Prostate gland (tissue), 2 donors: ENCODE measurements at regions not wholly inside any gene's neighbourhood (a gene's known extent, or its start where the extent isn't known, plus 50 kb on each side); places are given as distances from the start of the nearest gene placed in this dataset.

Experiments used
- DNase-seq: peaks from one replicate; pipeline ENCODE4 v3.0.0-alpha.2; 2019; ENCODE audit warnings: low spot score
- H3K27ac ChIP-seq, 2 donors: fragments of 200-600 bp; sonication (generic); 2 replicates each; pipeline ENCODE4 v1.5.1; 2017 to 2019
- H3K27me3 ChIP-seq: fragments of 200-600 bp; sonication (generic); replicated peaks from 2 replicates; pipeline ENCODE4 v1.5.1; 2019; ENCODE audit not compliant: insufficient read depth
- H3K36me3 ChIP-seq, 2 donors: fragments of 200-600 bp; sonication (generic); 1 replicate in 1 of 2; 2 replicates in 1 of 2; pipeline versions ENCODE4 v1.5.1 to v1.8.1; 2017 to 2019
- H3K4me1 ChIP-seq: fragments of 200-600 bp; sonication (generic); replicated peaks from 2 replicates; pipeline ENCODE4 v1.5.1; 2019
- H3K4me3 ChIP-seq, 2 donors: fragments of 200-600 bp; sonication (generic); 2 replicates each; pipeline ENCODE4 v1.5.1; 2017 to 2019
- H3K9me3 ChIP-seq: fragments of 200-600 bp; sonication (generic); 2 replicates; pipeline ENCODE4 v1.5.1; 2017
- POLR2A ChIP-seq: fragments of 450-650 bp; IDR thresholded peaks from one replicate; pipeline ENCODE4 v1.6.1; 2016; ENCODE audit warnings: antibody characterized with exemption, mild to moderate bottlenecking
- POLR2AphosphoS5 ChIP-seq: sonication (generic); formaldehyde crosslinking; IDR thresholded peaks from one replicate; pipeline ENCODE4 v1.6.1; 2017; ENCODE audit warnings: antibody characterized with exemption
- WGBS: methylation state at CpG from one replicate; pipeline ENCODE4 v1.1.5; 2018; 5-methylcytosine and 5-hydroxymethylcytosine counted together
- intact Hi-C: fragments of 100-400 bp; cut with DNase I; formaldehyde crosslinking; loops from one replicate; pipeline ENCODE4 v1.14.2; 2022
- TF ChIP-seq, protein P1 (sequence below), 4 experiments: fragments of 200-600 bp in 2 of 4; fragments of 450-650 bp in 2 of 4; sonication (generic) in 2 of 4; IDR thresholded peaks; 1 replicate in 3 of 4; 2 replicates in 1 of 4; pipeline ENCODE4 v1.5.1; 2016 to 2019; ENCODE audit warnings: antibody characterized with exemption in 4 of 4, mild to moderate bottlenecking in 2 of 4, moderate library complexity in 2 of 4

DNA sequence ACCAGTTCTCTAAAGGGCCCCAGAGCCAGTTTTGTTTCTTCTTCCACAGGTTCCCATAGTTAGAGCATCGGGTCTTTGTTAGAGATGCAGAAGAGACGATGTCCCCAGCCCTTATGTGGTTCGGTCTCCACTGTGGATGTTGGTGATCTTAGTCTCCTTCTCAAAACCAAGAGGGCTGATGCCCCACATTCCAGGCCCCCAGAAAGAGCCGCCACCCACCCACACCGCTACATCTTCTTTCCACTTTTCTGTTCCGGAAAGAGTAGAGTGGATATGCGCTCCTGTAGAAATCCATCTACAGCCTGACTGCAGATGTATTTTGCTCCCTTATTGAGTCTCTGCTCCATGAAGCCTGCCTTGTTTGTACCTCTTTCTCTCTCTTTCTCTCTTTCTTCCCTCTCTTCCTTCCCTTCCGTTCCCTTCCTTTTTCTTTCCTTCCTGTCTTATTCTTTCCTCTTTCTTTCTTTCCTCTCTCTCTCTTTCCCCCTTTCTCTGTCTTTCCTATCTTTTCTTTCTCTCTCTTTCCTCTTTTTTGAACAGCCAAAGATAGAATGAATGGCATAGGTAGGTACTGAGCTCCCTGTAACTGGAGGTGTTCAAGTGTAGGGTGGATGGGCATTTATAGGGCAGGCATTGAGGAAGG lies 224.3 kb downstream of the SEC14L1 start:
- Histone ChIP-seq H3K27me3 (no peaks in the 10 kb centered on the region), H3K27ac (peak overlapping the region; percentile 75 to 77), H3K4me3 (no peak overlapping the region), H3K36me3 (no peaks in the 10 kb centered on the region), H3K9me3 (no peaks in the 10 kb centered on the region), H3K4me1 (peaks cover 2% of the 10 kb centered on the region)
- no peak for DNase-seq
- intact Hi-C loops = no loop called here
- 87% methylated on average over 8 of the region's 8 CpGs for WGBS
- TF ChIP-seq POLR2AphosphoS5 = no peak
- TF ChIP-seq POLR2A = no peak
- TF ChIP-seq, protein P1, sequence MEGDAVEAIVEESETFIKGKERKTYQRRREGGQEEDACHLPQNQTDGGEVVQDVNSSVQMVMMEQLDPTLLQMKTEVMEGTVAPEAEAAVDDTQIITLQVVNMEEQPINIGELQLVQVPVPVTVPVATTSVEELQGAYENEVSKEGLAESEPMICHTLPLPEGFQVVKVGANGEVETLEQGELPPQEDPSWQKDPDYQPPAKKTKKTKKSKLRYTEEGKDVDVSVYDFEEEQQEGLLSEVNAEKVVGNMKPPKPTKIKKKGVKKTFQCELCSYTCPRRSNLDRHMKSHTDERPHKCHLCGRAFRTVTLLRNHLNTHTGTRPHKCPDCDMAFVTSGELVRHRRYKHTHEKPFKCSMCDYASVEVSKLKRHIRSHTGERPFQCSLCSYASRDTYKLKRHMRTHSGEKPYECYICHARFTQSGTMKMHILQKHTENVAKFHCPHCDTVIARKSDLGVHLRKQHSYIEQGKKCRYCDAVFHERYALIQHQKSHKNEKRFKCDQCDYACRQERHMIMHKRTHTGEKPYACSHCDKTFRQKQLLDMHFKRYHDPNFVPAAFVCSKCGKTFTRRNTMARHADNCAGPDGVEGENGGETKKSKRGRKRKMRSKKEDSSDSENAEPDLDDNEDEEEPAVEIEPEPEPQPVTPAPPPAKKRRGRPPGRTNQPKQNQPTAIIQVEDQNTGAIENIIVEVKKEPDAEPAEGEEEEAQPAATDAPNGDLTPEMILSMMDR (IDR thresholded peaks at IDR 0.05) = no peak

DNA sequence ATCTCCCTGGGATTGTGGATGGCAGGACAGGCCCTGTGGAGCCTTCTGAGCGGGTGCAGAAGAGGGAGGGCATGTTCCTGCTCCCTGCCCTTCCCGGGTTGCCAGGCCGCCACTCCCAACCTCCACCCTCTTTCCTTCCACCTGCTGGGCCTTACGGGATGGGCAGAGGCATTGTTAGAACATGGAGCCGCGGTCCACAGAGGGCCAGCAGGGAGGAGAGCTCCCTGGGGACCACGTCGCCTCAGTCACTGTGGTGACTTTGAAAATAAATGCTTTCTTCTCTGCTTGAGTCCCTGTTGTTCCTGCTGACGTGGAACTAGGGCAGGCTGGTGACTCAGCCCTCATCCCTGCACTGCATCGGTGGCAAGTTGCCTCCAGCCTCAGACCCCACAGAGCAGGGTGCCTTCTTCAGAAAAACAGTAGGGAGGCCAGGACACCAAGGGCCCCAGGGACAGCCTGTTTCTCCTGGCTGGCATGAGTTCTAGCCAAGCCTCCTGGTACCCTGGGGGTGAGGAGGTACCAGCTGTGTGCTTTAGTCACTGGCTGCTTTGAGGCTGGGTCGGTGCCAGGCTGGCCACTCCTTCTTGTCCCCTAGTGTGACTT lies 224.9 kb downstream of the SEC14L1 start:
- Histone ChIP-seq H3K36me3 (no peaks in the 10 kb centered on the region), H3K27me3 (no peaks in the 10 kb centered on the region), H3K9me3 (no peaks in the 10 kb centered on the region), H3K27ac (peak overlapping the region; percentile 75 to 77), H3K4me3 (no peak overlapping the region), H3K4me1 (peaks cover 2% of the 10 kb centered on the region)
- WGBS = 23% methylated on average over 11 of the region's 11 CpGs
- intact Hi-C loops = no loop called here
- peak; percentile 61 for DNase-seq
- peak; percentile 53 for TF ChIP-seq POLR2AphosphoS5
- TF ChIP-seq, protein P1 (IDR thresholded peaks at IDR 0.05) = no peak

DNA sequence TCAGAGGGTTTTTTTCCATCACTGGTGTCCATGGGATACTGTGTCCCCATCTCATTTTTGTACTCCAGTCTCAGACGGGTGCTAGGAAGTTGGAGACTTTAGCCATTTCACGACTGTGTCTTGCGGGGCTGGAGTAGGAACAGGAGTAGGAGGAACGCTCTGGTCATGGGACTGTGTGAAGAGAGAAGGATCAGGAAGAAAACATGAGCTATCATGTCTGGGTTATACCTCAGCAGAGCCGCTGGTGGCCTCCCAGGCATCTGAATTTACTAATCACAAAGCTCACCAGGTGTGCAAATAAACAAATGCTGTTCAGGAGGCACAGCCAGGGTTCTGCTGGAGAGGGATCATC lies 225.4 kb downstream of the SEC14L1 start:
- Histone ChIP-seq H3K4me3 (no peak overlapping the region), H3K36me3 (no peaks in the 10 kb centered on the region), H3K27me3 (no peaks in the 10 kb centered on the region), H3K27ac (peak overlapping the region; percentile 75 to 77), H3K9me3 (no peaks in the 10 kb centered on the region), H3K4me1 (peaks cover 6% of the 10 kb centered on the region)
- 11% methylated on average over 5 of the region's 5 CpGs for WGBS
- TF ChIP-seq POLR2AphosphoS5 (no peak), POLR2A (no peak)
- TF ChIP-seq, protein P1 (IDR thresholded peaks at IDR 0.05) = no peak
- intact Hi-C loops = no loop called here
- no peak for DNase-seq

DNA sequence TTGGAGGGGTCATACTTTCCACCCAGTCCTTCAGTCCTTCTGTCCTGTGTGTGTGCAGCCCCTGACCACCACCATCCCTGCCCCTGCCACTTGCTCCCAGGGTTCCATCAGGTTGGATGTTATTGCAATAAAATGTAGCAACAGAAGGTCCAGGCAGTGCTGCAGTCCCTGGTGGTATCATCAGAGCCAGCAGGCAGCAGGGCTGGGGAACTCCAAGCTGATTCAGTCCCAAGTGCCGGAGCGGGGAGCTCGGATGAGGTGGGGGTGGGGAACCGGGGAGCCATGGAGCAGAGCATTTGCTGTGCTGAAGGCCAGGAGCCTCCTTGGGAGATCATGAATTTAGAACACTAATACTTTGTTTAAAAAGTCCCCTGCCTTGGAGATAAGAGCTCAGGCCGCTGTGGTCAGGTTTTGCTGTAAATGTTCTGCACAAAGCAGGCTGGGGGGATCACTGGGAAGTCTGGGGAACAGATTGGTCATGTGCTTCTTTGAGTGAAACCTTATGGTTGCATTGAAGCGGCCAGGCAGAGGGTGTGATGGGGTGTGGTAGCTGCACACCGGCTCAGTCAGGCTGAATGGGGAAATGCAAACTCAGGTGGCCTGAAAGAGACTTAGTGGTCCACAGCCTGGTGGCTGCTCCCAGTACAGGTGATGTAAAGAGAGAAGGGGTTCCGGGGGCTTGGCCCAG lies 225.9 kb downstream of the SEC14L1 start:
- no peaks in the 10 kb centered on the region for H3K27me3 ChIP-seq
- peak overlapping the region; percentile 75 to 77 for H3K27ac ChIP-seq
- H3K4me3 ChIP-seq = no peak overlapping the region
- no peaks in the 10 kb centered on the region for H3K9me3 ChIP-seq
- WGBS = 24% methylated on average over 8 of the region's 8 CpGs
- TF ChIP-seq POLR2A (no peak), POLR2AphosphoS5 (no peak)
- TF ChIP-seq, protein P1 (IDR thresholded peaks at IDR 0.05) = no peak
- no peak for DNase-seq
- peaks cover 9% of the 10 kb centered on the region for H3K4me1 ChIP-seq
- H3K36me3 ChIP-seq = no peaks in the 10 kb centered on the region
- intact Hi-C loops = no loop called here
